ENCODE measurements at regions not wholly inside any gene's neighbourhood (a gene's known extent, or its start where the extent isn't known, plus 50 kb on each side); places are given as distances from the start of the nearest gene placed in this dataset.
"Not testable (repeated sequence)": the region's sequence is repeated elsewhere in the genome, so short reads cannot be mapped to it uniquely, and the experiment has no call there.

- Mint-ChIP-seq H3K27ac (no peak overlapping the region), H3K27me3 (ENCODE audit: low read depth in 3 of 3) (peaks cover 0 to 3% (median 0%) of the 10 kb centered on the region in 3 donors), H3K4me1 (no peaks in the 10 kb centered on the region), H3K36me3 (no peaks in the 10 kb centered on the region), H3K9me3 (peaks cover 4 to 15% (median 10%) of the 10 kb centered on the region in 6 donors), H3K4me3 (no peak overlapping the region)
- DNase-seq, result no peak
Measured at GRCh38 chr9:30197453-30197852, 2187.0 kb upstream of the ACO1 start.

GRCh38 chr9:30197954-30198353 is 2186.5 kb upstream of the ACO1 start:
- H3K27me3 Mint-ChIP-seq (ENCODE audit: low read depth in 3 of 3), result peaks cover 0 to 3% (median 0%) of the 10 kb centered on the region in 3 donors
- H3K9me3 Mint-ChIP-seq, result peaks cover 4 to 15% (median 10%) of the 10 kb centered on the region in 6 donors
- no peak for DNase-seq
- H3K4me3 Mint-ChIP-seq, result no peak overlapping the region
- no peaks in the 10 kb centered on the region for H3K4me1 Mint-ChIP-seq
- H3K27ac Mint-ChIP-seq, result no peak overlapping the region
- no peaks in the 10 kb centered on the region for H3K36me3 Mint-ChIP-seq

- Mint-ChIP-seq H3K4me1 (no peaks in the 10 kb centered on the region), H3K27ac (no peak overlapping the region), H3K4me3 (no peak overlapping the region), H3K27me3 (ENCODE audit: low read depth in 3 of 3) (peaks cover 0 to 3% (median 0%) of the 10 kb centered on the region in 3 donors), H3K9me3 (peaks cover 4 to 15% (median 10%) of the 10 kb centered on the region in 6 donors), H3K36me3 (no peaks in the 10 kb centered on the region)
- DNase-seq, result no peak
Measured at GRCh38 chr9:30198463-30199309, 2185.8 kb upstream of the ACO1 start.

- H3K27me3 Mint-ChIP-seq (ENCODE audit: low read depth in 3 of 3), result peaks cover 0 to 3% (median 0%) of the 10 kb centered on the region in 3 donors
- H3K4me3 Mint-ChIP-seq, result no peak overlapping the region
- peaks cover 9 to 23% (median 13%) of the 10 kb centered on the region in 6 donors for H3K9me3 Mint-ChIP-seq
- no peak overlapping the region for H3K27ac Mint-ChIP-seq
- H3K36me3 Mint-ChIP-seq, result no peaks in the 10 kb centered on the region
- H3K4me1 Mint-ChIP-seq, result no peaks in the 10 kb centered on the region
- no peak for DNase-seq
Measured at GRCh38 chr9:30201024-30201423, 2183.4 kb upstream of the ACO1 start.

GRCh38 chr9:30235068-30235467 is 2149.4 kb upstream of the ACO1 start:
- H3K27ac Mint-ChIP-seq, result no peak overlapping the region
- H3K36me3 Mint-ChIP-seq, result no peaks in the 10 kb centered on the region
- peaks cover 0 to 2% (median 0%) of the 10 kb centered on the region in 3 donors for H3K27me3 Mint-ChIP-seq (ENCODE audit: low read depth in 3 of 3)
- peaks cover 0 to 13% (median 4%) of the 10 kb centered on the region in 6 donors for H3K9me3 Mint-ChIP-seq
- DNase-seq, result no peak
- H3K4me1 Mint-ChIP-seq, result no peaks in the 10 kb centered on the region
- H3K4me3 Mint-ChIP-seq, result no peak overlapping the region

GRCh38 chr9:30235564-30235963 is 2148.9 kb upstream of the ACO1 start:
- Mint-ChIP-seq H3K27me3 (ENCODE audit: low read depth in 3 of 3) (peaks cover 0 to 2% (median 0%) of the 10 kb centered on the region in 3 donors), H3K4me1 (no peaks in the 10 kb centered on the region), H3K36me3 (no peaks in the 10 kb centered on the region), H3K27ac (no peak overlapping the region), H3K9me3 (peaks cover 0 to 13% (median 4%) of the 10 kb centered on the region in 6 donors), H3K4me3 (no peak overlapping the region)
- DNase-seq, result no peak

GRCh38 chr9:30239878-30240277 is 2144.6 kb upstream of the ACO1 start:
- H3K27me3 Mint-ChIP-seq (ENCODE audit: low read depth in 3 of 3), result peaks cover 0 to 2% (median 1%) of the 10 kb centered on the region in 3 donors
- DNase-seq, result no peak
- no peak overlapping the region for H3K4me3 Mint-ChIP-seq
- no peak overlapping the region for H3K27ac Mint-ChIP-seq
- H3K4me1 Mint-ChIP-seq, result no peaks in the 10 kb centered on the region
- peaks cover 3 to 7% (median 4%) of the 10 kb centered on the region in 6 donors for H3K9me3 Mint-ChIP-seq
- no peaks in the 10 kb centered on the region for H3K36me3 Mint-ChIP-seq

- no peak for DNase-seq
- peaks cover 0 to 4% (median 2%) of the 10 kb centered on the region in 6 donors for H3K9me3 Mint-ChIP-seq
- H3K4me1 Mint-ChIP-seq, result no peaks in the 10 kb centered on the region
- no peaks in the 10 kb centered on the region for H3K36me3 Mint-ChIP-seq
- no peak overlapping the region for H3K4me3 Mint-ChIP-seq
- H3K27ac Mint-ChIP-seq, result no peak overlapping the region
- peaks cover 0 to 1% (median 0%) of the 10 kb centered on the region in 3 donors for H3K27me3 Mint-ChIP-seq (ENCODE audit: low read depth in 3 of 3)
Measured at GRCh38 chr9:30243467-30243866, 2141.0 kb upstream of the ACO1 start.

- Mint-ChIP-seq H3K4me3 (no peak overlapping the region), H3K36me3 (no peaks in the 10 kb centered on the region), H3K4me1 (no peaks in the 10 kb centered on the region), H3K27ac (no peak overlapping the region), H3K9me3 (peaks cover 0 to 5% (median 3%) of the 10 kb centered on the region in 6 donors), H3K27me3 (ENCODE audit: low read depth in 3 of 3) (peaks cover 0 to 1% (median 0%) of the 10 kb centered on the region in 3 donors)
- no peak for DNase-seq
Measured at GRCh38 chr9:30244877-30245276, 2139.6 kb upstream of the ACO1 start.

GRCh38 chr9:30250872-30251271 is 2133.6 kb upstream of the ACO1 start:
- Mint-ChIP-seq H3K27me3 (ENCODE audit: low read depth in 3 of 3) (no peaks in the 10 kb centered on the region), H3K9me3 (peaks cover 0 to 15% (median 4%) of the 10 kb centered on the region in 6 donors), H3K36me3 (no peaks in the 10 kb centered on the region), H3K4me1 (no peaks in the 10 kb centered on the region), H3K27ac (no peak overlapping the region), H3K4me3 (no peak overlapping the region)
- DNase-seq, result no peak

GRCh38 chr9:30258094-30258493 is 2126.3 kb upstream of the ACO1 start:
- DNase-seq, result no peak
- Mint-ChIP-seq H3K4me1 (no peaks in the 10 kb centered on the region), H3K4me3 (no peak overlapping the region), H3K36me3 (peaks cover 0 to 4% (median 0%) of the 10 kb centered on the region in 3 donors), H3K9me3 (peaks cover 2 to 24% (median 12%) of the 10 kb centered on the region in 6 donors), H3K27ac (no peak overlapping the region), H3K27me3 (ENCODE audit: low read depth in 3 of 3) (peaks cover 0 to 1% (median 0%) of the 10 kb centered on the region in 3 donors)

- no peak overlapping the region for H3K4me3 Mint-ChIP-seq
- peaks cover 6 to 33% (median 13%) of the 10 kb centered on the region in 6 donors for H3K9me3 Mint-ChIP-seq
- H3K27me3 Mint-ChIP-seq (ENCODE audit: low read depth in 3 of 3), result no peaks in the 10 kb centered on the region
- no peaks in the 10 kb centered on the region for H3K4me1 Mint-ChIP-seq
- H3K27ac Mint-ChIP-seq, result no peak overlapping the region
- peaks cover 0 to 3% (median 0%) of the 10 kb centered on the region in 3 donors for H3K36me3 Mint-ChIP-seq
- no peak for DNase-seq
Measured at GRCh38 chr9:30280229-30280900, 2104.1 kb upstream of the ACO1 start.

GRCh38 chr9:30289435-30289834 is 2095.0 kb upstream of the ACO1 start:
- H3K27ac Mint-ChIP-seq, result no peak overlapping the region
- no peak for DNase-seq
- H3K4me1 Mint-ChIP-seq, result no peaks in the 10 kb centered on the region
- H3K9me3 Mint-ChIP-seq, result peaks cover 0 to 12% (median 6%) of the 10 kb centered on the region in 6 donors
- no peaks in the 10 kb centered on the region for H3K27me3 Mint-ChIP-seq (ENCODE audit: low read depth in 3 of 3)
- no peaks in the 10 kb centered on the region for H3K36me3 Mint-ChIP-seq
- H3K4me3 Mint-ChIP-seq, result no peak overlapping the region

GRCh38 chr9:30292026-30292425 is 2092.4 kb upstream of the ACO1 start:
- H3K4me3 Mint-ChIP-seq; H3K27me3 Mint-ChIP-seq (ENCODE audit: low read depth in 3 of 3); H3K4me1 Mint-ChIP-seq; H3K36me3 Mint-ChIP-seq; H3K27ac Mint-ChIP-seq; DNase-seq: not testable (repeated sequence)
- H3K9me3 Mint-ChIP-seq, result peaks cover 0 to 18% (median 7%) of the 10 kb centered on the region in 6 donors
